ENCODE measurements at regions not wholly inside any gene's neighbourhood (a gene's known extent, or its start where the extent isn't known, plus 50 kb on each side); places are given as distances from the start of the nearest gene placed in this dataset.

DNA sequence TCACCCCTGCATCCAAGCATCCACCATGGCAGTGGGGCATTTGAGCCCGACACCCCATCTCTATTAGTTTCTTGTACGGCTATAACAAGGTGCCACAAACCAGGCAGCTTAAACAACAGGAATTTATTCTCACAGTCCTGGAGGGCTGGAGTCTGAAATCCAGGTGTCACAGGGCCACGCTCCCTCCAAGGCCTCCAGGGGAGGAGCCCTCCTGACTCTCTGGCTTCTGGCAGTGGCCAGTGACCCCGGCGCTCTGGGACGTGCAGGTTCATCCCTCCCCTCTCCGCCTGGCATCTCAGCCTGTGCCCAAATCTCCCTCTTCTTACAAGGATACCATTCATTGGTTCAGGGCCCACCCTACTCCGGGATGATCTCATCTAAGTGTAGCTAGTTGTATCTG is 394.5 kb upstream of the IRX1 start:
- no peaks in the 10 kb centered on the region for H3K9me2 ChIP-seq (ENCODE audit: insufficient read depth)
- no peak overlapping the region for H3K4me2 ChIP-seq (ENCODE audit: low read length)
- H3K36me3 ChIP-seq (ENCODE audit: control insufficient read depth in 1 of 2, insufficient read depth in 2 of 2, low read length in 2 of 2) = no peaks in the 10 kb centered on the region
- ChIA-PET CTCF (no interaction called here), RAD21 (ENCODE audit: low non-redundant PET in 1 of 2, low total read pairs in 2 of 2, uncharacterized antibody in 2 of 2, unreplicated experiment in 2 of 2) (no interaction called here), POLR2A (no interaction called here)
- H3K9ac ChIP-seq (ENCODE audit: low read length) = no peak overlapping the region
- BruUV-seq (replicated peaks) = no TSS peak
- DNase-seq (ENCODE audit: low read depth, low spot score) (no peak), ATAC-seq (no peak)
- H2AFZ ChIP-seq (ENCODE audit: low read depth, low read length, poor library complexity, severe bottlenecking) = no peak overlapping the region
- peaks cover 0 to 37% of the 10 kb centered on the region in 2 experiments; a peak in 3 of 4 replicates for H3K9me3 ChIP-seq (ENCODE audit: control insufficient read depth in 1 of 2, insufficient read depth in 1 of 2, low read depth in 1 of 2, low read length in 2 of 2)
- intact Hi-C loops (cut with micrococcal nuclease) = no loop called here
- TF ChIP-seq REST (IDR thresholded peaks at IDR 0.05; ENCODE audit: low read depth) (no peak), ELF1 (IDR thresholded peaks at IDR 0.05; ENCODE audit: borderline replicate concordance, low read depth) (no peak), TCF7L2 (IDR thresholded peaks at IDR 0.05; ENCODE audit: borderline replicate concordance, extremely low read depth, insufficient read depth, insufficient read length) (no peak), EGR1 (IDR thresholded peaks at IDR 0.05; ENCODE audit: low read depth) (no peak)
- no peaks in the 10 kb centered on the region for H3K27me3 ChIP-seq (ENCODE audit: insufficient read depth, low read length)
- no peaks in the 10 kb centered on the region for H4K20me1 ChIP-seq (ENCODE audit: insufficient read depth)
- H3K4me3 ChIP-seq (replicated peaks in 1 of 2; ENCODE audit: low read depth in 1 of 2, low read length in 2 of 2) = no peak overlapping the region
- H3K4me1 ChIP-seq (ENCODE audit: control insufficient read depth in 1 of 2, insufficient read depth in 2 of 2, low read length in 2 of 2) = no peaks in the 10 kb centered on the region
- no peak overlapping the region for H3K27ac ChIP-seq (ENCODE audit: low read depth, low read length)
- no peaks in the 10 kb centered on the region for H3K79me2 ChIP-seq (ENCODE audit: insufficient read depth, low read length)

DNA sequence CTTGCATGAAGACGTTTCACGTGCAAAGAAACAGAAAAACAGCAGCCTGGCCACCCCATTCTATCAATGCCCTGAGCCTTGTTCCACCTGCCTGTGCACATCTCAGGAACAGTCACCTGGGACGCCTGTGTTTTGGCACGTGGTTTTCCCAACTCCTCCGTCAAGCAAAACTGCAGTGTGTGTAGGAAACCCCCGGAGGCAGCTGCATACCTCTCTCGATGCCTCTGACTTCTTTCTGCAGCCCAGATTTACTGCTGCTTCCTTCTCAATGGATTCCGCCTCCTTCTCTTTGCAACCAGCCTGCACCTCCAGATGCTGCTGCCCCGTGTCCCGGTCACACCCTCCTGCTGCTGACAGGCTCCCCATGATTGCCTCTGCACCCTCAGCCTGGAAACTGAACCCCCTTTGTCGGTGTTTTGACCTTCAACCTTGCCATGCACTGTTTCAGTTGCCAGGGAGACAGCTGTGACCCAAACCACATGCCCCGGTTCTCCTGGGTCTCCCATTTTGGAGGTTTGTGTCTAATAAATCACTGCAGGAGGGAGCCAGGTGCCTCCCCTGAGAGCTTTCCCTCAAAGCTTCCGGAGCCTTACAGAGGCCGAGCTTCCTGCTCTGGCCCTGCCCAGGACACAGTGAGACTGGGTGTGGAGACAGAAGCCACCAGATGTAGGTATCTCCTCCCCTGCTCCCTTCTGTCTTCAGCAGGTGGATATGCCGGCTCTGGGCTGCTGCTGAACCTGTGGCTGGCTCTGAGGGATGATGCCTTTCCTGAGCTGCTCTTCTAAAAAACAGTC is 395.5 kb upstream of the IRX1 start:
- no peaks in the 10 kb centered on the region for H3K27me3 ChIP-seq (ENCODE audit: insufficient read depth, low read length)
- TF ChIP-seq ELF1 (IDR thresholded peaks at IDR 0.05; ENCODE audit: borderline replicate concordance, low read depth) (no peak), CBX3 (IDR thresholded peaks at IDR 0.05; ENCODE audit: low read depth) (no peak), EZH2phosphoT487 (IDR thresholded peaks at IDR 0.05; ENCODE audit: borderline replicate concordance) (no peak), REST (IDR thresholded peaks at IDR 0.05; ENCODE audit: low read depth) (no peak)
- TF ChIP-seq, protein P1, sequence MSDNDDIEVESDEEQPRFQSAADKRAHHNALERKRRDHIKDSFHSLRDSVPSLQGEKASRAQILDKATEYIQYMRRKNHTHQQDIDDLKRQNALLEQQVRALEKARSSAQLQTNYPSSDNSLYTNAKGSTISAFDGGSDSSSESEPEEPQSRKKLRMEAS (IDR thresholded peaks at IDR 0.05) = no peak
- CTCF ChIA-PET = no interaction called here
- H4K20me1 ChIP-seq (ENCODE audit: insufficient read depth) = no peaks in the 10 kb centered on the region
- H3K79me2 ChIP-seq (ENCODE audit: insufficient read depth, low read length) = no peaks in the 10 kb centered on the region
- H3K4me1 ChIP-seq (ENCODE audit: control insufficient read depth in 1 of 2, insufficient read depth in 2 of 2, low read length in 2 of 2) = no peaks in the 10 kb centered on the region
- no peak overlapping the region for H3K4me2 ChIP-seq (ENCODE audit: low read length)
- H3K36me3 ChIP-seq (ENCODE audit: control insufficient read depth in 1 of 2, insufficient read depth in 2 of 2, low read length in 2 of 2) = no peaks in the 10 kb centered on the region
- H3K9me3 ChIP-seq (ENCODE audit: control insufficient read depth in 1 of 2, insufficient read depth in 1 of 2, low read depth in 1 of 2, low read length in 2 of 2) = peaks cover 0 to 28% of the 10 kb centered on the region in 2 experiments; a peak in 2 of 4 replicates
- no peak for DNase-seq (ENCODE audit: low read depth, low spot score)
- no peak for ATAC-seq
- no peak overlapping the region for H3K9ac ChIP-seq (ENCODE audit: low read length)
- intact Hi-C loops (cut with micrococcal nuclease) = no loop called here
- H3K27ac ChIP-seq (ENCODE audit: low read depth, low read length) = no peak overlapping the region
- H2AFZ ChIP-seq (ENCODE audit: low read depth, low read length, poor library complexity, severe bottlenecking) = no peak overlapping the region
- no TSS peak for BruUV-seq (replicated peaks)
- H3K9me2 ChIP-seq (ENCODE audit: insufficient read depth) = no peaks in the 10 kb centered on the region
- POLR2A ChIA-PET = no interaction called here
- no peak overlapping the region for H3K4me3 ChIP-seq (replicated peaks in 1 of 2; ENCODE audit: low read depth in 1 of 2, low read length in 2 of 2)
- RAD21 ChIA-PET (ENCODE audit: low non-redundant PET in 1 of 2, low total read pairs in 2 of 2, uncharacterized antibody in 2 of 2, unreplicated experiment in 2 of 2) = no interaction called here
